ENCODE measurements at regions not wholly inside any gene's neighbourhood (a gene's known extent, or its start where the extent isn't known, plus 50 kb on each side); places are given as distances from the start of the nearest gene placed in this dataset.

GRCh38 chr1:101086783-101087182, 61.2 kb upstream of the DPH5 start:
- ATAC-seq = no peak
- TF ChIP-seq, protein P1, sequence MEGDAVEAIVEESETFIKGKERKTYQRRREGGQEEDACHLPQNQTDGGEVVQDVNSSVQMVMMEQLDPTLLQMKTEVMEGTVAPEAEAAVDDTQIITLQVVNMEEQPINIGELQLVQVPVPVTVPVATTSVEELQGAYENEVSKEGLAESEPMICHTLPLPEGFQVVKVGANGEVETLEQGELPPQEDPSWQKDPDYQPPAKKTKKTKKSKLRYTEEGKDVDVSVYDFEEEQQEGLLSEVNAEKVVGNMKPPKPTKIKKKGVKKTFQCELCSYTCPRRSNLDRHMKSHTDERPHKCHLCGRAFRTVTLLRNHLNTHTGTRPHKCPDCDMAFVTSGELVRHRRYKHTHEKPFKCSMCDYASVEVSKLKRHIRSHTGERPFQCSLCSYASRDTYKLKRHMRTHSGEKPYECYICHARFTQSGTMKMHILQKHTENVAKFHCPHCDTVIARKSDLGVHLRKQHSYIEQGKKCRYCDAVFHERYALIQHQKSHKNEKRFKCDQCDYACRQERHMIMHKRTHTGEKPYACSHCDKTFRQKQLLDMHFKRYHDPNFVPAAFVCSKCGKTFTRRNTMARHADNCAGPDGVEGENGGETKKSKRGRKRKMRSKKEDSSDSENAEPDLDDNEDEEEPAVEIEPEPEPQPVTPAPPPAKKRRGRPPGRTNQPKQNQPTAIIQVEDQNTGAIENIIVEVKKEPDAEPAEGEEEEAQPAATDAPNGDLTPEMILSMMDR (IDR thresholded peaks at IDR 0.05 in 4 of 5, conservative IDR thresholded peaks at IDR 0.05 in 1 of 5) = no peak
- TF ChIP-seq POLR2A (IDR thresholded peaks at IDR 0.05) = no peak
- no peaks in the 10 kb centered on the region for H3K4me1 ChIP-seq
- intact Hi-C loops (cut with DNase I; ENCODE audit: low total_unique reads) (no loop called here), in situ Hi-C loops (cut with MboI; ENCODE audit: low sequenced_read_pairs in 4 of 4) (no loop called here)
- no peak overlapping the region for H3K4me3 ChIP-seq
- DNase-seq = no peak
- H3K27me3 ChIP-seq = no peaks in the 10 kb centered on the region
- no peak overlapping the region for H3K27ac ChIP-seq
- no peaks in the 10 kb centered on the region for H3K36me3 ChIP-seq
- no peaks in the 10 kb centered on the region for H3K9me3 ChIP-seq

GRCh38 chr1:101081496-101082488, 56.2 kb upstream of the DPH5 start:
- no peaks in the 10 kb centered on the region for H3K36me3 ChIP-seq
- intact Hi-C loops (cut with DNase I; ENCODE audit: low total_unique reads) = no loop called here

DNA sequence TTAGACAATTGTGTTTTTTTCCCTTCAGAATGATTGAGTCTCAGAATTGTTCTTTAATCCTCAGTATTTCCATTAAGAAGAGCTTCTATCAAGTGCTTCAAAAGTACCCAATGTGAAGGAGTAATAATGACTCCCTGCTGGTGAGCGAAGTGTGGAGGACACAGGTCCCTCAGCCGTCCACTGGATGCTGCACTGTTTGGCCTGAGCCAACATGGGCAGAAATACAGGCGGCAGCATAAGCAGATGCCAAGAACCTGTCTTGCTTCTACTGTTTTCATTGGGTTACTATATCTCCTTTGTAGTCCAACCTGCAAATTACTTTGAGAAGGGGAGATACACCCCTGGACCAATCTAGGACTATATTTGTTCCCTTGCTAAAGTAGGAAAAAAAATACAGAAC, 55.3 kb upstream of the DPH5 start:
- Histone ChIP-seq H3K4me3 (no peak overlapping the region), H3K4me1 (no peaks in the 10 kb centered on the region), H3K27ac (no peak overlapping the region), H3K9me3 (no peaks in the 10 kb centered on the region), H3K36me3 (no peaks in the 10 kb centered on the region), H3K27me3 (no peaks in the 10 kb centered on the region)
- no peak for ATAC-seq
- intact Hi-C loops (cut with DNase I; ENCODE audit: low total_unique reads) = no loop called here
- TF ChIP-seq POLR2A (IDR thresholded peaks at IDR 0.05) = no peak
- TF ChIP-seq, protein P1 (IDR thresholded peaks at IDR 0.05 in 4 of 5, conservative IDR thresholded peaks at IDR 0.05 in 1 of 5) = no peak
- no peak for DNase-seq
- in situ Hi-C loops (cut with MboI; ENCODE audit: low sequenced_read_pairs in 4 of 4) = no loop called here

More at GRCh38 chr1:101081496-101082488, 56.2 kb upstream of the DPH5 start:
- DNase-seq (no peak), ATAC-seq (no peak)
- H3K4me1 ChIP-seq = no peaks in the 10 kb centered on the region
- in situ Hi-C loops (cut with MboI; ENCODE audit: low sequenced_read_pairs in 4 of 4) = no loop called here
- H3K9me3 ChIP-seq = no peaks in the 10 kb centered on the region
- TF ChIP-seq, protein P1 (IDR thresholded peaks at IDR 0.05 in 4 of 5, conservative IDR thresholded peaks at IDR 0.05 in 1 of 5) = no peak
- no peak for TF ChIP-seq POLR2A (IDR thresholded peaks at IDR 0.05)
- no peak overlapping the region for H3K27ac ChIP-seq
- no peaks in the 10 kb centered on the region for H3K27me3 ChIP-seq
- H3K4me3 ChIP-seq = no peak overlapping the region

- no peak overlapping the region for H3K4me3 ChIP-seq
- DNase-seq (no peak), ATAC-seq (no peak)
- no peak overlapping the region for H3K27ac ChIP-seq
- no peaks in the 10 kb centered on the region for H3K36me3 ChIP-seq
- TF ChIP-seq, protein P1 (IDR thresholded peaks at IDR 0.05 in 4 of 5, conservative IDR thresholded peaks at IDR 0.05 in 1 of 5) = no peak
- TF ChIP-seq POLR2A (IDR thresholded peaks at IDR 0.05) = no peak
- H3K4me1 ChIP-seq = no peaks in the 10 kb centered on the region
- in situ Hi-C loops (cut with MboI; ENCODE audit: low sequenced_read_pairs in 4 of 4) (no loop called here), intact Hi-C loops (cut with DNase I; ENCODE audit: low total_unique reads) (no loop called here)
- H3K27me3 ChIP-seq = no peaks in the 10 kb centered on the region
- no peaks in the 10 kb centered on the region for H3K9me3 ChIP-seq
Measured at GRCh38 chr1:101079341-101079740, 53.8 kb upstream of the DPH5 start.
